K562 (cell line): ENCODE measurements at regions not wholly inside any gene's neighbourhood (a gene's known extent, or its start where the extent isn't known, plus 50 kb on each side); places are given as distances from the start of the nearest gene placed in this dataset.

Experiments
- ATAC-seq: fragments of 200-7000 bp; cut with Tn5 transposase; 3 replicates; pipeline ENCODE4 v1.9.1; 2020; ENCODE audit warnings: moderate library complexity
- BruUV-seq: library from RNA; stranded (reverse); fragments of 400-500 nt; replicated peaks from 2 replicates; lab custom pipeline; 2021; lab: Mats Ljungman, UMichigan
- CTCF ChIA-PET: fragments of 300-600 bp; formaldehyde crosslinking; extraction: SDS; loops from one replicate; lab custom pipeline; 2021; ENCODE audit warnings: low intra/inter-chr PET ratio; lab: Yijun Ruan, JAX
- POLR2A ChIA-PET: fragments of 300-600, 350-650 bp; sonication (Branson Sonifier 250); formaldehyde crosslinking; extraction: SDS; loops from one replicate; lab custom pipeline; 2021; ENCODE audit warnings: antibody characterized with exemption, inconsistent platforms; lab: Yijun Ruan, JAX
- DNase-seq, 4 experiments: peaks; one replicate each; pipeline versions ENCODE4 v3.0.0 to v3.0.0-alpha.2; 2011 to 2018; ENCODE audit warnings: low spot score in 3 of 4, mixed read lengths in 3 of 4; ENCODE audit errors: extremely low read depth in 1 of 4
- FAIRE-seq: peaks from 2 replicates; lab custom pipeline; 2011; peaks lifted over from hg19 to GRCh38; lab: Jason Lieb, UNC
- H2AFZ ChIP-seq: 2 replicates; pipeline ENCODE4 v1.6.0; 2011; ENCODE audit warnings: low read depth, low read length, control low read depth, inconsistent platforms
- H3K27ac ChIP-seq: fragments of 200-600 bp; 3 replicates; pipeline ENCODE4 v1.8.0; 2011; ENCODE audit warnings: low read depth, mild to moderate bottlenecking, control low read depth, inconsistent platforms, low read length, moderate library complexity, mixed read lengths; ENCODE audit errors: extremely low read depth
- H3K27me3 ChIP-seq, 2 experiments: fragments of 300-600 bp in 1 of 2; 2 replicates in 1 of 2; 3 replicates in 1 of 2; pipeline versions ENCODE4 v1.6.0 to v1.8.0; 2011; ENCODE audit warnings: inconsistent platforms in 2 of 2, low read length in 2 of 2, mild to moderate bottlenecking in 1 of 2, mixed read lengths in 1 of 2, moderate library complexity in 1 of 2; ENCODE audit not compliant: control insufficient read depth in 2 of 2, insufficient read depth in 2 of 2
- H3K36me3 ChIP-seq: fragments of 300-600 bp; 3 replicates; pipeline ENCODE4 v1.8.0; 2011; ENCODE audit warnings: mild to moderate bottlenecking, low read length, inconsistent platforms; ENCODE audit not compliant: control insufficient read depth, insufficient read depth
- H3K4me1 ChIP-seq, 2 experiments: fragments of 200-600 bp in 1 of 2; replicated peaks in 1 of 2; 2 replicates in 1 of 2; 3 replicates in 1 of 2; pipeline versions ENCODE4 v1.5.1 to v1.8.0; 2011; ENCODE audit warnings: inconsistent platforms in 2 of 2, low read length in 2 of 2, mild to moderate bottlenecking in 1 of 2, mixed read lengths in 1 of 2, moderate library complexity in 1 of 2; ENCODE audit not compliant: control insufficient read depth in 2 of 2, insufficient read depth in 2 of 2
- H3K4me2 ChIP-seq: 2 replicates; pipeline ENCODE4 v1.6.1; 2011; ENCODE audit warnings: low read length, control low read depth, inconsistent platforms, mixed read lengths; ENCODE audit not compliant: insufficient read depth
- H3K4me3 ChIP-seq: fragments of 200-600 bp; sonication (generic), shearing (Covaris generic); 2 replicates; pipeline ENCODE4 v1.5.1; 2016; ENCODE audit warnings: control low read depth, inconsistent platforms
- H3K79me2 ChIP-seq: fragments of 200-600 bp; 3 replicates; pipeline ENCODE4 v1.8.0; 2011; ENCODE audit warnings: low read length, inconsistent platforms; ENCODE audit not compliant: control insufficient read depth, insufficient read depth
- H3K9ac ChIP-seq, 2 experiments: 2 replicates each; pipeline versions ENCODE4 v1.6.0 to v1.6.1; 2011; ENCODE audit warnings: low read depth in 2 of 2, low read length in 2 of 2, control low read depth in 1 of 2, inconsistent platforms in 1 of 2, mild to moderate bottlenecking in 1 of 2, mixed read lengths in 1 of 2; ENCODE audit not compliant: insufficient read depth in 1 of 2
- H3K9me1 ChIP-seq: one replicate; pipeline ENCODE4 v1.6.0; 2011; ENCODE audit warnings: inconsistent platforms, mild to moderate bottlenecking, low read length, moderate library complexity; ENCODE audit not compliant: control insufficient read depth, insufficient read depth
- H3K9me3 ChIP-seq: replicated peaks from 2 replicates; pipeline ENCODE4 v1.5.1; 2011; ENCODE audit warnings: low read depth, low read length, inconsistent platforms; ENCODE audit not compliant: control insufficient read depth, insufficient read depth
- H4K20me1 ChIP-seq: replicated peaks from 2 replicates; pipeline ENCODE4 v1.6.1; 2011; ENCODE audit warnings: low read length, inconsistent platforms, mixed read lengths; ENCODE audit not compliant: control insufficient read depth, insufficient read depth
- ADNP ChIP-seq: fragments of 200-800 bp; sonication (Bioruptor generic); IDR thresholded peaks from 2 replicates; pipeline ENCODE4 v1.6.1; 2016; ENCODE audit warnings: missing genetic modification characterization, missing compliant biosample characterization
- BHLHE40 ChIP-seq: IDR thresholded peaks from 2 replicates; pipeline ENCODE4 v1.6.1; 2011; ENCODE audit warnings: low read length, improper control_type of control experiment
- FOXP1 ChIP-seq: sonication (generic); formaldehyde crosslinking; IDR thresholded peaks from 2 replicates; pipeline ENCODE4 v1.8.0; 2022; ENCODE audit warnings: mild to moderate bottlenecking, missing genetic modification reagents
- HDAC2 ChIP-seq: fragments of 450-650 bp; IDR thresholded peaks from 2 replicates; pipeline ENCODE4 v1.6.1; 2016; ENCODE audit warnings: mild to moderate bottlenecking
- POU5F1 ChIP-seq: fragments of 150-350 bp; IDR thresholded peaks from 2 replicates; pipeline ENCODE4 v1.6.1; 2014; ENCODE audit warnings: borderline replicate concordance, low read length, low read depth, mild to moderate bottlenecking; ENCODE audit not compliant: partially characterized antibody
- RBBP5 ChIP-seq: fragments of 200-600 bp; sonication (generic); IDR thresholded peaks from 2 replicates; pipeline ENCODE4 v1.6.1; 2012; ENCODE audit warnings: borderline replicate concordance, mild to moderate bottlenecking, low read length, control low read depth, inconsistent platforms; ENCODE audit not compliant: insufficient read depth, poor library complexity, severe bottlenecking
- RBM25 ChIP-seq: fragments of 200-400 bp; formaldehyde crosslinking; IDR thresholded peaks from 2 replicates; pipeline ENCODE4 v1.6.1; 2018; ENCODE audit warnings: low read length, low read depth, moderate library complexity; ENCODE audit not compliant: severe bottlenecking
- SIN3A ChIP-seq, 2 experiments: fragments of 150-350 bp in 1 of 2; IDR thresholded peaks; 2 replicates each; pipeline ENCODE4 v1.6.1; 2011 to 2016; ENCODE audit warnings: borderline replicate concordance in 2 of 2, low read depth in 2 of 2, low read length in 2 of 2, mild to moderate bottlenecking in 2 of 2, moderate library complexity in 2 of 2; ENCODE audit not compliant: control insufficient read depth in 1 of 2
- ZNF121 ChIP-seq: sonication (generic); formaldehyde crosslinking; conservative IDR thresholded peaks from 2 replicates; pipeline ENCODE4 v1.8.0; 2022; ENCODE audit warnings: missing genetic modification reagents
- ZNF347 ChIP-seq: fragments of 450-650 bp; formaldehyde crosslinking; IDR thresholded peaks from 2 replicates; pipeline ENCODE4 v1.4.0; 2020; ENCODE audit warnings: low read depth, mild to moderate bottlenecking, moderate library complexity
- ZNF507 ChIP-seq: conservative IDR thresholded peaks from 2 replicates; pipeline ENCODE4 v1.6.1; 2017; ENCODE audit warnings: missing genetic modification characterization, missing compliant biosample characterization
- WGBS: fragments of 100-300 bp; shearing (Covaris generic); methylation state at CpG from one replicate; pipeline ENCODE4 v1.1.6; 2016; ENCODE audit warnings: low coverage, mixed read lengths; ENCODE audit not compliant: insufficient coverage; ENCODE audit errors: missing lambda C conversion rate; 5-methylcytosine and 5-hydroxymethylcytosine counted together
- in situ Hi-C: fragments of 300-500 bp; cut with MboI; formaldehyde crosslinking; loops from 4 replicates; pipeline ENCODE4 v1.15.0; 2018; ENCODE audit warnings: inconsistent platforms, mixed read lengths
- intact Hi-C: fragments of 100-400 bp; cut with micrococcal nuclease; formaldehyde crosslinking; loops from 2 replicates; pipeline ENCODE4 v1.14.2; 2022
- TF ChIP-seq, protein P1 (sequence below): IDR thresholded peaks from 3 replicates; pipeline ENCODE4 v1.6.1; 2011; ENCODE audit warnings: borderline replicate concordance, mild to moderate bottlenecking, moderate library complexity; ENCODE audit not compliant: insufficient read length; ENCODE audit errors: extremely low read depth
- TF ChIP-seq, protein P2 (sequence below): fragments of 250-450 bp; sonication (Bioruptor Pico); IDR thresholded peaks from 2 replicates; pipeline ENCODE4 v1.8.0; 2022; ENCODE audit warnings: moderate library complexity, mild to moderate bottlenecking, inconsistent platforms
- TF ChIP-seq, protein P3 (sequence below): fragments of 450-650 bp; IDR thresholded peaks from 2 replicates; pipeline ENCODE4 v1.7.0; 2016; ENCODE audit warnings: borderline replicate concordance
- TF ChIP-seq, protein P4 (sequence below): sonication (generic); formaldehyde crosslinking; IDR thresholded peaks from 2 replicates; pipeline ENCODE4 v1.8.0; 2022; ENCODE audit warnings: mild to moderate bottlenecking, missing genetic modification reagents

DNA sequence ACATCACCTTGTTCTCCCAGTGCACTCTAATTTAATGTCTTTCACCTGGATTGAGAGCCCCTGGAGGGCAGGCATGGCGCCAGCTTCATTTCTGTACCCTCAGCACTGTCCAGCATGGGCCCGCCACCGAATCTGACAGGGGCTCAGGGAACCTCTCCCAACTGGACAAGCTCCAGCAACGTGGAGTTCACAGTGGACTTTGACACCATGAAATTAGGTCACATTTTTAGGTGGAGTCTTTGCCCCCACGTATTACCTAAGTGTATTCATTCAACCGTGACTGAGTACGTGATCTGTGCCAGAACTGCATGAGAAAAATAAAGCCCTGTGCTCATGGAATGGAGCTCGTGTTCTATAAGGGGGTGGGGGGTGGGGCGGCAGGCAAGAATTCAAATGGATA, 94.1 kb upstream of the ATP2B2 start:
- CTCF ChIA-PET = no interaction called here
- FAIRE-seq (no peak), ATAC-seq (no peak), DNase-seq (no peak)
- whole genome bisulfite sequencing = under 1% methylated on average over 9 of the region's 9 CpGs
- no peak overlapping the region for H3K4me3 ChIP-seq
- peaks cover 12% of the 10 kb centered on the region for H4K20me1 ChIP-seq
- BruUV-seq = no TSS peak
- no peaks in the 10 kb centered on the region for H3K4me1 ChIP-seq
- H3K9me3 ChIP-seq = no peaks in the 10 kb centered on the region
- peaks cover 0 to 24% of the 10 kb centered on the region in 2 experiments; a peak in 2 of 5 replicates for H3K27me3 ChIP-seq
- no peak overlapping the region for H3K4me2 ChIP-seq
- intact Hi-C loops (no loop called here), in situ Hi-C loops (no loop called here)
- no peaks in the 10 kb centered on the region for H3K36me3 ChIP-seq
- no peak overlapping the region for H2AFZ ChIP-seq
- no peaks in the 10 kb centered on the region for H3K79me2 ChIP-seq
- H3K9ac ChIP-seq = no peak overlapping the region
- no peak overlapping the region for H3K27ac ChIP-seq
- no peaks in the 10 kb centered on the region for H3K9me1 ChIP-seq
- POLR2A ChIA-PET = interaction anchor here (1.0 kb wide), 2 partner anchors 22 to 23 kb away, joined by 3 read pairs; no protein-coding TSS in a partner anchor
- TF ChIP-seq, protein P1, sequence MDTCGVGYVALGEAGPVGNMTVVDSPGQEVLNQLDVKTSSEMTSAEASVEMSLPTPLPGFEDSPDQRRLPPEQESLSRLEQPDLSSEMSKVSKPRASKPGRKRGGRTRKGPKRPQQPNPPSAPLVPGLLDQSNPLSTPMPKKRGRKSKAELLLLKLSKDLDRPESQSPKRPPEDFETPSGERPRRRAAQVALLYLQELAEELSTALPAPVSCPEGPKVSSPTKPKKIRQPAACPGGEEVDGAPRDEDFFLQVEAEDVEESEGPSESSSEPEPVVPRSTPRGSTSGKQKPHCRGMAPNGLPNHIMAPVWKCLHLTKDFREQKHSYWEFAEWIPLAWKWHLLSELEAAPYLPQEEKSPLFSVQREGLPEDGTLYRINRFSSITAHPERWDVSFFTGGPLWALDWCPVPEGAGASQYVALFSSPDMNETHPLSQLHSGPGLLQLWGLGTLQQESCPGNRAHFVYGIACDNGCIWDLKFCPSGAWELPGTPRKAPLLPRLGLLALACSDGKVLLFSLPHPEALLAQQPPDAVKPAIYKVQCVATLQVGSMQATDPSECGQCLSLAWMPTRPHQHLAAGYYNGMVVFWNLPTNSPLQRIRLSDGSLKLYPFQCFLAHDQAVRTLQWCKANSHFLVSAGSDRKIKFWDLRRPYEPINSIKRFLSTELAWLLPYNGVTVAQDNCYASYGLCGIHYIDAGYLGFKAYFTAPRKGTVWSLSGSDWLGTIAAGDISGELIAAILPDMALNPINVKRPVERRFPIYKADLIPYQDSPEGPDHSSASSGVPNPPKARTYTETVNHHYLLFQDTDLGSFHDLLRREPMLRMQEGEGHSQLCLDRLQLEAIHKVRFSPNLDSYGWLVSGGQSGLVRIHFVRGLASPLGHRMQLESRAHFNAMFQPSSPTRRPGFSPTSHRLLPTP = no peak
- TF ChIP-seq, protein P2, sequence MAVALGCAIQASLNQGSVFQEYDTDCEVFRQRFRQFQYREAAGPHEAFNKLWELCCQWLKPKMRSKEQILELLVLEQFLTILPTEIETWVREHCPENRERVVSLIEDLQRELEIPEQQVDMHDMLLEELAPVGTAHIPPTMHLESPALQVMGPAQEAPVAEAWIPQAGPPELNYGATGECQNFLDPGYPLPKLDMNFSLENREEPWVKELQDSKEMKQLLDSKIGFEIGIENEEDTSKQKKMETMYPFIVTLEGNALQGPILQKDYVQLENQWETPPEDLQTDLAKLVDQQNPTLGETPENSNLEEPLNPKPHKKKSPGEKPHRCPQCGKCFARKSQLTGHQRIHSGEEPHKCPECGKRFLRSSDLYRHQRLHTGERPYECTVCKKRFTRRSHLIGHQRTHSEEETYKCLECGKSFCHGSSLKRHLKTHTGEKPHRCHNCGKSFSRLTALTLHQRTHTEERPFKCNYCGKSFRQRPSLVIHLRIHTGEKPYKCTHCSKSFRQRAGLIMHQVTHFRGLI = no peak
- TF ChIP-seq BHLHE40 = no peak
- no peak for TF ChIP-seq RBBP5
- TF ChIP-seq RBM25 = no peak
- no peak for TF ChIP-seq ADNP (tag)
- no peak for TF ChIP-seq ZNF347 (CRISPR knock-in tag)
- no peak for TF ChIP-seq HDAC2
- TF ChIP-seq, protein P3, sequence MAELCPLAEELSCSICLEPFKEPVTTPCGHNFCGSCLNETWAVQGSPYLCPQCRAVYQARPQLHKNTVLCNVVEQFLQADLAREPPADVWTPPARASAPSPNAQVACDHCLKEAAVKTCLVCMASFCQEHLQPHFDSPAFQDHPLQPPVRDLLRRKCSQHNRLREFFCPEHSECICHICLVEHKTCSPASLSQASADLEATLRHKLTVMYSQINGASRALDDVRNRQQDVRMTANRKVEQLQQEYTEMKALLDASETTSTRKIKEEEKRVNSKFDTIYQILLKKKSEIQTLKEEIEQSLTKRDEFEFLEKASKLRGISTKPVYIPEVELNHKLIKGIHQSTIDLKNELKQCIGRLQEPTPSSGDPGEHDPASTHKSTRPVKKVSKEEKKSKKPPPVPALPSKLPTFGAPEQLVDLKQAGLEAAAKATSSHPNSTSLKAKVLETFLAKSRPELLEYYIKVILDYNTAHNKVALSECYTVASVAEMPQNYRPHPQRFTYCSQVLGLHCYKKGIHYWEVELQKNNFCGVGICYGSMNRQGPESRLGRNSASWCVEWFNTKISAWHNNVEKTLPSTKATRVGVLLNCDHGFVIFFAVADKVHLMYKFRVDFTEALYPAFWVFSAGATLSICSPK = no peak
- no peak for TF ChIP-seq SIN3A (IDR thresholded peaks at IDR 0.05; ENCODE audit: borderline replicate concordance in 2 of 2, control insufficient read depth in 1 of 2, low read depth in 2 of 2, low read length in 2 of 2)
- TF ChIP-seq ZNF121 (CRISPR knock-in tag) = no peak
- TF ChIP-seq, protein P4, sequence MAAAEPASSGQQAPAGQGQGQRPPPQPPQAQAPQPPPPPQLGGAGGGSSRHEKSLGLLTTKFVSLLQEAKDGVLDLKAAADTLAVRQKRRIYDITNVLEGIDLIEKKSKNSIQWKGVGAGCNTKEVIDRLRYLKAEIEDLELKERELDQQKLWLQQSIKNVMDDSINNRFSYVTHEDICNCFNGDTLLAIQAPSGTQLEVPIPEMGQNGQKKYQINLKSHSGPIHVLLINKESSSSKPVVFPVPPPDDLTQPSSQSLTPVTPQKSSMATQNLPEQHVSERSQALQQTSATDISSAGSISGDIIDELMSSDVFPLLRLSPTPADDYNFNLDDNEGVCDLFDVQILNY (CRISPR knock-in tag) = no peak
- no peak for TF ChIP-seq FOXP1 (CRISPR knock-in tag)
- TF ChIP-seq ZNF507 (tag) = no peak
- TF ChIP-seq POU5F1 = no peak
